H9 (cell line): ENCODE measurements at regions not wholly inside any gene's neighbourhood (a gene's known extent, or its start where the extent isn't known, plus 50 kb on each side); places are given as distances from the start of the nearest gene placed in this dataset.

Experiments used
- DNase-seq: peaks from one replicate; pipeline ENCODE4 v3.0.0-alpha.2; 2017
- H2AFZ ChIP-seq: one replicate; pipeline ENCODE4 v1.6.1; 2013; ENCODE audit warnings: mild to moderate bottlenecking, low read length, control low read depth, moderate library complexity
- H2AK5ac ChIP-seq: 2 replicates; pipeline ENCODE4 v1.6.1; 2013; ENCODE audit warnings: low read length, control low read depth, mixed read lengths; ENCODE audit not compliant: insufficient read length
- H2BK120ac ChIP-seq: one replicate; pipeline ENCODE4 v1.6.1; 2013; ENCODE audit warnings: low read depth, mild to moderate bottlenecking, low read length, control low read depth, inconsistent platforms; ENCODE audit not compliant: poor library complexity, severe bottlenecking
- H2BK12ac ChIP-seq: 2 replicates; pipeline ENCODE4 v1.6.1; 2013; ENCODE audit warnings: low read length, control low read depth, mixed read lengths, low read depth; ENCODE audit not compliant: insufficient read length
- H2BK15ac ChIP-seq: 2 replicates; pipeline ENCODE4 v1.6.1; 2013; ENCODE audit warnings: low read depth, low read length, control low read depth
- H2BK20ac ChIP-seq: one replicate; pipeline ENCODE4 v1.6.1; 2013; ENCODE audit warnings: low read depth, mild to moderate bottlenecking, low read length, control low read depth, inconsistent platforms; ENCODE audit not compliant: poor library complexity, severe bottlenecking
- H2BK5ac ChIP-seq: 2 replicates; pipeline ENCODE4 v1.6.1; 2013; ENCODE audit warnings: low read length, control low read depth, mixed read lengths; ENCODE audit not compliant: insufficient read length
- H3K14ac ChIP-seq: 2 replicates; pipeline ENCODE4 v1.6.1; 2013; ENCODE audit warnings: low read length, control low read depth; ENCODE audit not compliant: insufficient read depth
- H3K18ac ChIP-seq: 2 replicates; pipeline ENCODE4 v1.6.1; 2013; ENCODE audit warnings: low read depth, mild to moderate bottlenecking, mixed read lengths, low read length, control low read depth; ENCODE audit not compliant: insufficient read length
- H3K23ac ChIP-seq: 2 replicates; pipeline ENCODE4 v1.6.1; 2013; ENCODE audit warnings: low read length, control low read depth, mixed read lengths, low read depth; ENCODE audit not compliant: insufficient read length
- H3K23me2 ChIP-seq: 2 replicates; pipeline ENCODE4 v1.6.1; 2013; ENCODE audit warnings: low read depth, mild to moderate bottlenecking, mixed read lengths, low read length, control low read depth; ENCODE audit not compliant: insufficient read length, poor library complexity, severe bottlenecking
- H3K27ac ChIP-seq: 2 replicates; pipeline ENCODE4 v1.5.1; 2013; ENCODE audit warnings: low read length, control low read depth, mixed read lengths, low read depth; ENCODE audit not compliant: insufficient read length
- H3K27me3 ChIP-seq: 2 replicates; pipeline ENCODE4 v1.6.1; 2013; ENCODE audit warnings: low read length, control low read depth, inconsistent platforms; ENCODE audit not compliant: insufficient read depth
- H3K4ac ChIP-seq: 2 replicates; pipeline ENCODE4 v1.6.1; 2013; ENCODE audit warnings: low read depth, mild to moderate bottlenecking, control low read depth, inconsistent platforms, low read length, moderate library complexity
- H3K4me1 ChIP-seq: 2 replicates; pipeline ENCODE4 v1.6.1; 2013; ENCODE audit warnings: low read length, control low read depth, inconsistent platforms; ENCODE audit not compliant: insufficient read depth
- H3K4me2 ChIP-seq: 2 replicates; pipeline ENCODE4 v1.6.1; 2013; ENCODE audit warnings: low read length, control low read depth, mixed read lengths; ENCODE audit not compliant: insufficient read length, insufficient read depth
- H3K56ac ChIP-seq: 2 replicates; pipeline ENCODE4 v1.6.1; 2013; ENCODE audit warnings: low read depth, mild to moderate bottlenecking, mixed read lengths, low read length, control low read depth; ENCODE audit not compliant: insufficient read length
- H3K79me1 ChIP-seq: 2 replicates; pipeline ENCODE4 v1.6.1; 2013; ENCODE audit warnings: low read depth, mild to moderate bottlenecking, moderate library complexity, low read length, control low read depth, inconsistent platforms; ENCODE audit not compliant: insufficient read depth, poor library complexity, severe bottlenecking
- H3K79me2 ChIP-seq: 2 replicates; pipeline ENCODE4 v1.6.1; 2013; ENCODE audit warnings: low read length, control low read depth, inconsistent platforms; ENCODE audit not compliant: insufficient read depth
- H3K9ac ChIP-seq: 2 replicates; pipeline ENCODE4 v1.6.1; 2013; ENCODE audit warnings: low read length, control low read depth, mixed read lengths; ENCODE audit not compliant: insufficient read length; ENCODE audit errors: extremely low read depth
- H3K9me3 ChIP-seq: one replicate; pipeline ENCODE4 v1.6.1; 2013; ENCODE audit warnings: low read depth, low read length, inconsistent platforms; ENCODE audit not compliant: control insufficient read depth
- H3T11ph ChIP-seq: one replicate; pipeline ENCODE4 v1.6.1; 2013; ENCODE audit warnings: mild to moderate bottlenecking, low read length, control low read depth, inconsistent platforms
- H4K20me1 ChIP-seq: one replicate; pipeline ENCODE4 v1.6.1; 2013; ENCODE audit not compliant: control insufficient read depth, insufficient read length, insufficient read depth
- H4K5ac ChIP-seq: 2 replicates; pipeline ENCODE4 v1.6.1; 2013; ENCODE audit warnings: low read depth, mild to moderate bottlenecking, mixed read lengths, low read length, control low read depth; ENCODE audit not compliant: insufficient read length
- H4K8ac ChIP-seq: replicated peaks from 2 replicates; pipeline ENCODE4 v1.6.1; 2013; ENCODE audit warnings: low read length, control low read depth, mixed read lengths, low read depth; ENCODE audit not compliant: insufficient read length
- H4K91ac ChIP-seq: 2 replicates; pipeline ENCODE4 v1.6.1; 2013; ENCODE audit warnings: low read depth, mild to moderate bottlenecking, moderate library complexity, mixed read lengths, low read length, control low read depth; ENCODE audit not compliant: insufficient read length
- H3K27ac Mint-ChIP-seq, 3 experiments: 2 replicates in 2 of 3; 3 replicates in 1 of 3; pipeline ENCODE4 v1.8.0; 2020 to 2021; ENCODE audit warnings: mixed read lengths in 3 of 3, mild to moderate bottlenecking in 1 of 3, moderate library complexity in 1 of 3
- H3K27me3 Mint-ChIP-seq: 2 replicates; pipeline ENCODE4 v1.8.0; 2021; ENCODE audit warnings: low read depth, mild to moderate bottlenecking, moderate library complexity, mixed read lengths
- H3K36me3 Mint-ChIP-seq, 3 experiments: 2 replicates in 2 of 3; 3 replicates in 1 of 3; pipeline ENCODE4 v1.8.0; 2020 to 2021; ENCODE audit warnings: low read depth in 3 of 3, mixed read lengths in 3 of 3; ENCODE audit not compliant: insufficient read depth in 1 of 3
- H3K4me1 Mint-ChIP-seq, 2 experiments: 2 replicates each; pipeline ENCODE4 v1.8.0; 2020; ENCODE audit warnings: mixed read lengths in 2 of 2
- H3K4me3 Mint-ChIP-seq, 2 experiments: 2 replicates in 1 of 2; 3 replicates in 1 of 2; pipeline ENCODE4 v1.8.0; 2020 to 2021; ENCODE audit warnings: mild to moderate bottlenecking in 2 of 2, mixed read lengths in 2 of 2, moderate library complexity in 1 of 2
- H3K9me3 Mint-ChIP-seq, 2 experiments: 2 replicates in 1 of 2; 3 replicates in 1 of 2; pipeline ENCODE4 v1.8.0; 2020; ENCODE audit warnings: mild to moderate bottlenecking in 2 of 2, mixed read lengths in 2 of 2, moderate library complexity in 1 of 2
- WGBS: extraction: QIAGEN DNeasy Blood & Tissue Kit; methylation state at CpG from one replicate; pipeline ENCODE4 v1.1.7; 2013; ENCODE audit warnings: missing lambda C conversion rate, low lambda C conversion rate, mixed read lengths; ENCODE audit not compliant: insufficient read length; ENCODE audit errors: extremely low coverage; 5-methylcytosine and 5-hydroxymethylcytosine counted together
- TF ChIP-seq, protein P1 (sequence below): fragments of 200-600 bp; sonication (generic); conservative IDR thresholded peaks from 3 replicates; pipeline ENCODE4 v1.8.0; 2021; ENCODE audit warnings: antibody characterized with exemption, mild to moderate bottlenecking

DNA sequence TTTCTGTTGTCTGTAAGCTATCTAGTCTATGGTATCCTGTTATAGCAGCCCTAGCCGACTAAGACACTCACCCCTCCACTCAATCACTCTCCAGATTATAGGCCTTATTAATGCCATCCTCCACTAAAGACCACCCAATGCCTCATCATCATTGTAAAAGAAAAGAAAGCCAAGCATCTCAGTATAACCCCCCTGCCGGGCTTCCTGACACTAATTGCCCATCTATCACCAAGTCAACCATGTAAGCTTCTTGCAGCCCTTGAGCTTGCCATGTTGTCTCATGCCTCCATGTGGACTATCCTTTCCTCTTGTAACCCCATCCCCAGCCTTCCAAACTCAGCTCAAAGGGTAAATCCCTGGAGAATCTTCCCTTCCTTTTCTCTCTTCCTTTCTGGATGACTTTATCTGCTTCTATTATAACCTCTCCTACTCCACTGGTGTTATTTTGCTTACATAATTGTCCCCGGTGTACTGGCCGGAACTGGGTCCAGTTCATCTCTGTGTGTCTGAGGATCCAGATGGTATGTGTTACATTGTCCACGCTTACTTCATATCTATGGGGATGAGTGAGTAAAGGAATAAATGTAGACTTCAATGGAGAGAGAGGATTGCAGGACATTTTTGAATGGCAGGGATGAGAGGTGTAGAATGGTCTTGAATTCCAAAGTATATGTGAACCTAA lies 202.9 kb upstream of the SOX4 start:
- no peak overlapping the region for H3K9ac ChIP-seq
- Mint-ChIP-seq H3K27me3 (no peaks in the 10 kb centered on the region), H3K9me3 (no peaks in the 10 kb centered on the region), H3K36me3 (no peaks in the 10 kb centered on the region), H3K27ac (no peak overlapping the region), H3K4me1 (peaks cover 8 to 9% of the 10 kb centered on the region in 2 experiments), H3K4me3 (no peak overlapping the region)
- no peak overlapping the region for H2BK20ac ChIP-seq
- no peak overlapping the region for H2BK120ac ChIP-seq
- H3K79me1 ChIP-seq: no peaks in the 10 kb centered on the region
- H4K91ac ChIP-seq: no peak overlapping the region
- no peaks in the 10 kb centered on the region for H3K27me3 ChIP-seq
- H3K56ac ChIP-seq: no peak overlapping the region
- no peak overlapping the region for H3T11ph ChIP-seq
- no peak overlapping the region for H3K4me2 ChIP-seq
- H3K4ac ChIP-seq: no peak overlapping the region
- no peak overlapping the region for H3K27ac ChIP-seq
- no peaks in the 10 kb centered on the region for H3K9me3 ChIP-seq
- no peak overlapping the region for H2AFZ ChIP-seq
- H2BK15ac ChIP-seq: no peak overlapping the region
- DNase-seq: no peak
- no peak overlapping the region for H2BK5ac ChIP-seq
- no peak overlapping the region for H2BK12ac ChIP-seq
- H4K8ac ChIP-seq: no peak overlapping the region
- no peaks in the 10 kb centered on the region for H4K20me1 ChIP-seq
- no peak overlapping the region for H3K23ac ChIP-seq
- no peaks in the 10 kb centered on the region for H3K4me1 ChIP-seq
- no peak overlapping the region for H3K14ac ChIP-seq
- no peaks in the 10 kb centered on the region for H3K23me2 ChIP-seq
- H3K18ac ChIP-seq: no peak overlapping the region
- WGBS: no CpG with 5 or more reads among the region's 5 CpGs
- H4K5ac ChIP-seq: no peak overlapping the region
- H3K79me2 ChIP-seq: no peaks in the 10 kb centered on the region
- no peak overlapping the region for H2AK5ac ChIP-seq
- TF ChIP-seq, protein P1, sequence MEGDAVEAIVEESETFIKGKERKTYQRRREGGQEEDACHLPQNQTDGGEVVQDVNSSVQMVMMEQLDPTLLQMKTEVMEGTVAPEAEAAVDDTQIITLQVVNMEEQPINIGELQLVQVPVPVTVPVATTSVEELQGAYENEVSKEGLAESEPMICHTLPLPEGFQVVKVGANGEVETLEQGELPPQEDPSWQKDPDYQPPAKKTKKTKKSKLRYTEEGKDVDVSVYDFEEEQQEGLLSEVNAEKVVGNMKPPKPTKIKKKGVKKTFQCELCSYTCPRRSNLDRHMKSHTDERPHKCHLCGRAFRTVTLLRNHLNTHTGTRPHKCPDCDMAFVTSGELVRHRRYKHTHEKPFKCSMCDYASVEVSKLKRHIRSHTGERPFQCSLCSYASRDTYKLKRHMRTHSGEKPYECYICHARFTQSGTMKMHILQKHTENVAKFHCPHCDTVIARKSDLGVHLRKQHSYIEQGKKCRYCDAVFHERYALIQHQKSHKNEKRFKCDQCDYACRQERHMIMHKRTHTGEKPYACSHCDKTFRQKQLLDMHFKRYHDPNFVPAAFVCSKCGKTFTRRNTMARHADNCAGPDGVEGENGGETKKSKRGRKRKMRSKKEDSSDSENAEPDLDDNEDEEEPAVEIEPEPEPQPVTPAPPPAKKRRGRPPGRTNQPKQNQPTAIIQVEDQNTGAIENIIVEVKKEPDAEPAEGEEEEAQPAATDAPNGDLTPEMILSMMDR: no peak
